ENCODE measurements at regions not wholly inside any gene's neighbourhood (a gene's known extent, or its start where the extent isn't known, plus 50 kb on each side); places are given as distances from the start of the nearest gene placed in this dataset.

GRCh38 chr10:65196111-65196510, 1674.9 kb downstream of the REEP3 start:
- FAIRE-seq (no peak), DNase-seq (ENCODE audit: low read depth) (no peak)
- H3K27me3 ChIP-seq (ENCODE audit: control insufficient read depth, insufficient read depth, low read length) = no peaks in the 10 kb centered on the region
- H3K36me3 ChIP-seq (ENCODE audit: control insufficient read depth, insufficient read depth, low read length) = no peaks in the 10 kb centered on the region
- no peak overlapping the region for H3K4me3 ChIP-seq (ENCODE audit: low read depth, low read length)
- no peak for TF ChIP-seq CTCF (IDR thresholded peaks at IDR 0.05; ENCODE audit: insufficient read depth, low read length, severe bottlenecking)

DNA sequence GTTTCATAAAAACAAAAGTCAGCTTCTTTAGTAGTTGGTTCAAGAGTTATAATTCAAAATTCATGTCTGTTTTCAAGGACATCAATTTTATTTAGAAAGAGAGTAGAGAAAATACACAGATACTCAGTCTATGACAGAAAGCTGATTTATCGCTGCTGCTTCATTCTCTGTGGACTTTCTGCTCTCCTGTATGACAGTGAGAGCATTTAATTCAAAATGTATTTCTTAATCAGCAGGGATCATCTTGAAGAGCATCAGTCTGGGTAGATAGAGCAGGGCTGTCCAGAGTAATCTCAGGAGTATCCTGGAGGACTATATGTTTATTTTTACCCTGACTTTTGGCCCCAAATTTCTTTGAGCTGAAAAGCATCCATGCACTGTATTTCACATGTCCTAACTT, 1676.7 kb downstream of the REEP3 start:
- no peak for DNase-seq (ENCODE audit: low read depth)
- no peak for TF ChIP-seq CTCF (IDR thresholded peaks at IDR 0.05; ENCODE audit: insufficient read depth, low read length, severe bottlenecking)
- FAIRE-seq = no peak
- Histone ChIP-seq H3K27me3 (ENCODE audit: control insufficient read depth, insufficient read depth, low read length) (no peaks in the 10 kb centered on the region), H3K36me3 (ENCODE audit: control insufficient read depth, insufficient read depth, low read length) (no peaks in the 10 kb centered on the region), H3K4me3 (ENCODE audit: low read depth, low read length) (no peak overlapping the region)

DNA sequence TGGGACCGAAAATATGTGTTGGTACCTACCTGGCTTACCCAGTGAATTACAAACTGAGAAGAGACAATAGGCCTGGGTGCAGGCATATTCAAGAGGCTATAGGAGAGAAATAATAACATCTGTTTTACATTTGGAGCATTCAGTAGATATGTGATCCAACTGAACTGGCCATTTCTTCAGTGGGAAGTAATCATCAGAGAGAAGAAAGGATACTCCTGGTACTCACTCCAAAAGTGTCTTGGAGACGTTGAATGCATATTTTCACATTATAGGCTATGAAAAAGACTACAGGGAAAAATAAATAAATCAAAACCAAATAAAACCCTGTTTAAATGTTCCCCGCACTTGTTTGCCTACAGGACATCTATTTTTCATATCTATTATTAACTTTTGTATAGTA, 1680.3 kb downstream of the REEP3 start:
- Histone ChIP-seq H3K27me3 (ENCODE audit: control insufficient read depth, insufficient read depth, low read length) (no peaks in the 10 kb centered on the region), H3K36me3 (ENCODE audit: control insufficient read depth, insufficient read depth, low read length) (no peaks in the 10 kb centered on the region), H3K4me3 (ENCODE audit: low read depth, low read length) (no peak overlapping the region)
- FAIRE-seq = no peak
- DNase-seq (ENCODE audit: low read depth) = no peak
- no peak for TF ChIP-seq CTCF (IDR thresholded peaks at IDR 0.05; ENCODE audit: insufficient read depth, low read length, severe bottlenecking)

- H3K27me3 ChIP-seq (ENCODE audit: control insufficient read depth, insufficient read depth, low read length) = no peaks in the 10 kb centered on the region
- no peak for TF ChIP-seq CTCF (IDR thresholded peaks at IDR 0.05; ENCODE audit: insufficient read depth, low read length, severe bottlenecking)
- no peaks in the 10 kb centered on the region for H3K36me3 ChIP-seq (ENCODE audit: control insufficient read depth, insufficient read depth, low read length)
- H3K4me3 ChIP-seq (ENCODE audit: low read depth, low read length) = no peak overlapping the region
- FAIRE-seq (no peak), DNase-seq (ENCODE audit: low read depth) (no peak)
These were observed 1683.8 kb downstream of the REEP3 start for GRCh38 chr10:65204999-65205398.

DNA sequence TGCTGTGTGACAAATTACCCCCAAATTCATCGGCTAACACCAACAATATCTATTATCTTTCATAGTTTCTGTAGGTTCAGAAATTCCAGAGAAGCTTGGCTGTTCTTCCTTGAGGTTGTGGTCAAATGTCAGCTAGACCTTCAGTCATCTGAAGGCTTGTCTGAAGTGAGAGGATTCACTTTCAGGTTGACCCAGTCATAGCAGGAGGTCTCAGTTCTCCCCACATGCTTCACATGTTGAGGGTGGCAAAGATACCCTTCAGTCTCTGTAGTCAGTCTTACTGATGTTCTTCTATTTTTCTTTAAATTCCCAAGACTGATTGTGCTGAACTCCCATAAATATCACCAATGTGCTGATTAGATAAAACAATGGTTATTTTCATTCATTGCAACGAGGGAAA, 1692.0 kb downstream of the REEP3 start:
- no peaks in the 10 kb centered on the region for H3K36me3 ChIP-seq (ENCODE audit: control insufficient read depth, insufficient read depth, low read length)
- no peak for TF ChIP-seq CTCF (IDR thresholded peaks at IDR 0.05; ENCODE audit: insufficient read depth, low read length, severe bottlenecking)
- no peak overlapping the region for H3K4me3 ChIP-seq (ENCODE audit: low read depth, low read length)
- no peak for DNase-seq (ENCODE audit: low read depth)
- no peaks in the 10 kb centered on the region for H3K27me3 ChIP-seq (ENCODE audit: control insufficient read depth, insufficient read depth, low read length)
- no peak for FAIRE-seq

GRCh38 chr10:65219444-65219843, 1698.2 kb downstream of the REEP3 start:
- H3K27me3 ChIP-seq (ENCODE audit: control insufficient read depth, insufficient read depth, low read length) = no peaks in the 10 kb centered on the region
- no peaks in the 10 kb centered on the region for H3K36me3 ChIP-seq (ENCODE audit: control insufficient read depth, insufficient read depth, low read length)
- FAIRE-seq = no peak
- no peak for DNase-seq (ENCODE audit: low read depth)
- H3K4me3 ChIP-seq (ENCODE audit: low read depth, low read length) = no peak overlapping the region
- TF ChIP-seq CTCF (IDR thresholded peaks at IDR 0.05; ENCODE audit: insufficient read depth, low read length, severe bottlenecking) = no peak

All from bronchial epithelial cell (primary cell).